ES-I3 (cell line): ENCODE measurements at regions not wholly inside any gene's neighbourhood (a gene's known extent, or its start where the extent isn't known, plus 50 kb on each side); places are given as distances from the start of the nearest gene placed in this dataset.
"Not testable (repeated sequence)": the region's sequence is repeated elsewhere in the genome, so short reads cannot be mapped to it uniquely, and the experiment has no call there.

ENCODE experiments used
- H3K36me3 ChIP-seq: 2 replicates; pipeline ENCODE4 v1.6.1; 2013; ENCODE audit warnings: mild to moderate bottlenecking, low read length, control low read depth, moderate library complexity; ENCODE audit not compliant: insufficient read depth
- H3K4me1 ChIP-seq: 2 replicates; pipeline ENCODE4 v1.6.1; 2013; ENCODE audit warnings: mild to moderate bottlenecking, control low read depth, low read length; ENCODE audit not compliant: insufficient read depth
- H3K9ac ChIP-seq: 2 replicates; pipeline ENCODE4 v1.6.1; 2013; ENCODE audit warnings: low read depth, mild to moderate bottlenecking, low read length, moderate library complexity
- H3K9me3 ChIP-seq: 2 replicates; pipeline ENCODE4 v1.6.1; 2013; ENCODE audit warnings: mild to moderate bottlenecking, low read length, moderate library complexity; ENCODE audit not compliant: control insufficient read depth, insufficient read depth

- peaks cover 7% of the 10 kb centered on the region for H3K9me3 ChIP-seq
- H3K4me1 ChIP-seq: no peaks in the 10 kb centered on the region
- no peaks in the 10 kb centered on the region for H3K36me3 ChIP-seq
- no peak overlapping the region for H3K9ac ChIP-seq
Measured at GRCh38 chr2:105669384-105669891, 75.3 kb upstream of the NCK2 start.

GRCh38 chr2:105665480-105665879, 79.2 kb upstream of the NCK2 start:
- Histone ChIP-seq H3K9me3 (peaks cover 7% of the 10 kb centered on the region), H3K4me1 (no peaks in the 10 kb centered on the region), H3K36me3 (no peaks in the 10 kb centered on the region), H3K9ac (no peak overlapping the region)

- Histone ChIP-seq H3K4me1 (no peaks in the 10 kb centered on the region), H3K36me3 (no peaks in the 10 kb centered on the region), H3K9me3 (peaks cover 2% of the 10 kb centered on the region; the same call in 1 of the 2 replicates), H3K9ac (no peak overlapping the region)
Measured at GRCh38 chr2:105660489-105660888, 84.2 kb upstream of the NCK2 start.

GRCh38 chr2:105655723-105656606, 88.7 kb upstream of the NCK2 start:
- not testable (repeated sequence) for H3K4me1 ChIP-seq, H3K9me3 ChIP-seq, H3K36me3 ChIP-seq

GRCh38 chr2:105655244-105655643, 89.5 kb upstream of the NCK2 start:
- Histone ChIP-seq H3K9ac (no peak overlapping the region), H3K4me1 (no peaks in the 10 kb centered on the region; the same call in 1 of the 2 replicates), H3K9me3 (0 out of 2 replicates have a peak, but pooled peaks cover 2% of the 10 kb centered on the region), H3K36me3 (no peaks in the 10 kb centered on the region)

More at GRCh38 chr2:105655723-105656606, 88.7 kb upstream of the NCK2 start:
- not testable (repeated sequence) for H3K9ac ChIP-seq

- H3K4me1 ChIP-seq: no peaks in the 10 kb centered on the region; the same call in 1 of the 2 replicates
- H3K9me3 ChIP-seq: 0 out of 2 replicates have a peak, but pooled peaks cover 2% of the 10 kb centered on the region
- H3K9ac ChIP-seq: no peak overlapping the region
- no peaks in the 10 kb centered on the region for H3K36me3 ChIP-seq
Measured at GRCh38 chr2:105654474-105655004, 90.2 kb upstream of the NCK2 start.

GRCh38 chr2:105653302-105653701, 91.4 kb upstream of the NCK2 start:
- H3K9ac ChIP-seq: no peak overlapping the region
- 0 out of 2 replicates have a peak, but pooled peaks cover 2% of the 10 kb centered on the region for H3K9me3 ChIP-seq
- H3K4me1 ChIP-seq: no peaks in the 10 kb centered on the region; the same call in 1 of the 2 replicates
- no peaks in the 10 kb centered on the region for H3K36me3 ChIP-seq

GRCh38 chr2:105652014-105652796, 92.5 kb upstream of the NCK2 start:
- no peaks in the 10 kb centered on the region for H3K36me3 ChIP-seq
- H3K9me3 ChIP-seq: 0 out of 2 replicates have a peak, but pooled peaks cover 2% of the 10 kb centered on the region
- peaks cover 4% of the 10 kb centered on the region; the same call in 1 of the 2 replicates for H3K4me1 ChIP-seq
- no peak overlapping the region for H3K9ac ChIP-seq

GRCh38 chr2:105649534-105649933, 95.2 kb upstream of the NCK2 start:
- no peak overlapping the region for H3K9ac ChIP-seq

GRCh38 chr2:105647731-105648130, 97.0 kb upstream of the NCK2 start:
- no peaks in the 10 kb centered on the region for H3K36me3 ChIP-seq
- H3K4me1 ChIP-seq: peaks cover 21% of the 10 kb centered on the region
- H3K9ac ChIP-seq: no peak overlapping the region
- H3K9me3 ChIP-seq: no peaks in the 10 kb centered on the region

More at GRCh38 chr2:105649534-105649933, 95.2 kb upstream of the NCK2 start:
- H3K36me3 ChIP-seq: no peaks in the 10 kb centered on the region
- no peaks in the 10 kb centered on the region for H3K9me3 ChIP-seq
- peaks cover 21% of the 10 kb centered on the region for H3K4me1 ChIP-seq

GRCh38 chr2:105646774-105647076, 98.0 kb upstream of the NCK2 start:
- peaks cover 21% of the 10 kb centered on the region for H3K4me1 ChIP-seq
- no peaks in the 10 kb centered on the region for H3K9me3 ChIP-seq
- H3K9ac ChIP-seq: no peak overlapping the region
- no peaks in the 10 kb centered on the region for H3K36me3 ChIP-seq

- Histone ChIP-seq H3K9ac (no peak overlapping the region), H3K9me3 (no peaks in the 10 kb centered on the region), H3K4me1 (peaks cover 21% of the 10 kb centered on the region), H3K36me3 (no peaks in the 10 kb centered on the region)
Measured at GRCh38 chr2:105645938-105646773, 98.6 kb upstream of the NCK2 start.

- Histone ChIP-seq H3K36me3 (no peaks in the 10 kb centered on the region), H3K4me1 (peaks cover 21% of the 10 kb centered on the region), H3K9me3 (no peaks in the 10 kb centered on the region), H3K9ac (no peak overlapping the region)
Measured at GRCh38 chr2:105645031-105645937, 99.4 kb upstream of the NCK2 start.
